Upper lobe of left lung (tissue), 6 donors: ENCODE measurements at regions not wholly inside any gene's neighbourhood (a gene's known extent, or its start where the extent isn't known, plus 50 kb on each side); places are given as distances from the start of the nearest gene placed in this dataset.

Experiments used
- ATAC-seq, 2 donors: fragments of 200-7000 bp; cut with Tn5 transposase; one replicate each; pipeline ENCODE4 v1.9.1; 2022; ENCODE audit warnings: mild to moderate bottlenecking in 2 of 2, moderate library complexity in 2 of 2; ENCODE audit not compliant: low FRiP score in 2 of 2
- DNase-seq, 2 donors: peaks; one replicate each; pipeline ENCODE4 v3.0.0-alpha.2; 2019 to 2020
- H3K27ac ChIP-seq, 4 donors: fragments of 200-600 bp; sonication (generic); one replicate each; pipeline ENCODE4 v1.5.1; 2016 to 2019
- H3K27me3 ChIP-seq, 4 donors: fragments of 200-600 bp; sonication (generic); one replicate each; pipeline ENCODE4 v1.5.1; 2017 to 2019
- H3K36me3 ChIP-seq, 4 donors: fragments of 200-600 bp; sonication (generic); one replicate each; pipeline ENCODE4 v1.5.1; 2016 to 2019
- H3K4me1 ChIP-seq, 4 donors: fragments of 200-600 bp; sonication (generic); one replicate each; pipeline ENCODE4 v1.5.1; 2018 to 2019
- H3K4me3 ChIP-seq, 4 donors: fragments of 200-600 bp; sonication (generic); one replicate each; pipeline ENCODE4 v1.5.1; 2017 to 2019; ENCODE audit warnings: mild to moderate bottlenecking in 2 of 4, moderate library complexity in 1 of 4
- H3K9me3 ChIP-seq, 4 donors: fragments of 200-600 bp; sonication (generic); one replicate each; pipeline ENCODE4 v1.5.1; 2018 to 2019
- CTCF ChIP-seq, 6 experiments: fragments of 450-650 bp in 4 of 6; fragments of 200-600 bp in 2 of 6; sonication (generic) in 2 of 6; IDR thresholded peaks; one replicate each; pipeline ENCODE4 v1.5.1; 2016 to 2019; ENCODE audit warnings: antibody characterized with exemption in 6 of 6
- EP300 ChIP-seq, 4 donors: sonication (generic); formaldehyde crosslinking; IDR thresholded peaks; one replicate each; pipeline ENCODE4 v1.5.1; 2017; ENCODE audit warnings: antibody characterized with exemption in 4 of 4, control low read depth in 2 of 4
- POLR2A ChIP-seq, 4 donors: fragments of 450-650 bp; IDR thresholded peaks; one replicate each; pipeline ENCODE4 v1.5.1; 2016 to 2017; ENCODE audit warnings: antibody characterized with exemption in 4 of 4, mild to moderate bottlenecking in 2 of 4
- POLR2AphosphoS5 ChIP-seq, 2 donors: sonication (generic); formaldehyde crosslinking; IDR thresholded peaks; one replicate each; pipeline ENCODE4 v1.5.1; 2017; ENCODE audit warnings: antibody characterized with exemption in 2 of 2
- WGBS, 2 donors: methylation state at CpG; one replicate each; pipeline ENCODE4 v1.1.5; 2017 to 2018; 5-methylcytosine and 5-hydroxymethylcytosine counted together
- donor health status: DM: no; HTN: no; CAD: no; lungs with moderate emphysema.
- donor health status: DM: no; HTN: yes; CAD: no; lungs with severe emphysema.

- WGBS, 2 donors: 96 to 97% methylated on average over 5 of the region's 5 CpGs
- no peak for ATAC-seq
- DNase-seq: no peak
- Histone ChIP-seq H3K4me3 (no peak overlapping the region), H3K9me3 (no peaks in the 10 kb centered on the region), H3K4me1 (no peaks in the 10 kb centered on the region), H3K36me3 (no peaks in the 10 kb centered on the region), H3K27ac (no peak overlapping the region), H3K27me3 (no peaks in the 10 kb centered on the region)
- TF ChIP-seq POLR2A (IDR thresholded peaks at IDR 0.05): no peak
- no peak for TF ChIP-seq POLR2AphosphoS5 (IDR thresholded peaks at IDR 0.05)
- no peak for TF ChIP-seq CTCF (IDR thresholded peaks at IDR 0.05)
- TF ChIP-seq EP300 (IDR thresholded peaks at IDR 0.05): no peak
Measured at GRCh38 chr2:145916799-145917198, 1396.9 kb upstream of the ZEB2 start.

- 63 to 76% methylated on average over 4 of the region's 4 CpGs for WGBS, 2 donors
- DNase-seq: no peak
- no peak for TF ChIP-seq POLR2AphosphoS5 (IDR thresholded peaks at IDR 0.05)
- TF ChIP-seq CTCF (IDR thresholded peaks at IDR 0.05): no peak
- TF ChIP-seq EP300 (IDR thresholded peaks at IDR 0.05): no peak
- no peak for TF ChIP-seq POLR2A (IDR thresholded peaks at IDR 0.05)
- ATAC-seq: no peak
- Histone ChIP-seq H3K4me3 (no peak overlapping the region), H3K27ac (no peak overlapping the region), H3K9me3 (no peaks in the 10 kb centered on the region), H3K27me3 (no peaks in the 10 kb centered on the region), H3K36me3 (no peaks in the 10 kb centered on the region), H3K4me1 (no peaks in the 10 kb centered on the region)
Measured at GRCh38 chr2:145914716-145915115, 1394.8 kb upstream of the ZEB2 start.

GRCh38 chr2:145910416-145910815 lies 1390.5 kb upstream of the ZEB2 start:
- ATAC-seq (no peak), DNase-seq (no peak)
- Histone ChIP-seq H3K36me3 (no peaks in the 10 kb centered on the region), H3K9me3 (no peaks in the 10 kb centered on the region), H3K27me3 (no peaks in the 10 kb centered on the region), H3K4me1 (no peaks in the 10 kb centered on the region), H3K4me3 (no peak overlapping the region), H3K27ac (no peak overlapping the region)
- 63 to 73% methylated on average over 4 of the region's 4 CpGs for WGBS, 2 donors
- TF ChIP-seq EP300 (IDR thresholded peaks at IDR 0.05) (no peak), POLR2A (IDR thresholded peaks at IDR 0.05) (no peak), CTCF (IDR thresholded peaks at IDR 0.05) (no peak), POLR2AphosphoS5 (IDR thresholded peaks at IDR 0.05) (no peak)

- ATAC-seq: no peak
- no peak for DNase-seq
- TF ChIP-seq CTCF (IDR thresholded peaks at IDR 0.05) (no peak), POLR2AphosphoS5 (IDR thresholded peaks at IDR 0.05) (no peak), POLR2A (IDR thresholded peaks at IDR 0.05) (no peak), EP300 (IDR thresholded peaks at IDR 0.05) (no peak)
- Histone ChIP-seq H3K9me3 (no peaks in the 10 kb centered on the region), H3K4me3 (no peak overlapping the region), H3K27me3 (no peaks in the 10 kb centered on the region), H3K4me1 (no peaks in the 10 kb centered on the region), H3K27ac (no peak overlapping the region), H3K36me3 (no peaks in the 10 kb centered on the region)
Measured at GRCh38 chr2:145909766-145910165, 1389.8 kb upstream of the ZEB2 start.

- Histone ChIP-seq H3K4me1 (no peaks in the 10 kb centered on the region), H3K36me3 (no peaks in the 10 kb centered on the region), H3K27me3 (no peaks in the 10 kb centered on the region), H3K4me3 (no peak overlapping the region), H3K9me3 (no peaks in the 10 kb centered on the region), H3K27ac (no peak overlapping the region)
- no peak for TF ChIP-seq POLR2A (IDR thresholded peaks at IDR 0.05)
- no peak for DNase-seq
- no peak for ATAC-seq
- 75 to 80% methylated on average over 5 of the region's 5 CpGs for WGBS, 2 donors
Measured at GRCh38 chr2:145909175-145909755, 1389.3 kb upstream of the ZEB2 start.
